ENCODE measurements at regions not wholly inside any gene's neighbourhood (a gene's known extent, or its start where the extent isn't known, plus 50 kb on each side); places are given as distances from the start of the nearest gene placed in this dataset.

GRCh38 chr2:57878866-57879210 lies 167.8 kb upstream of the VRK2 start:
- no peak for TF ChIP-seq POLR2A (IDR thresholded peaks at IDR 0.05)
- TF ChIP-seq CTCF (IDR thresholded peaks at IDR 0.05), result no peak
- H3K27ac ChIP-seq, result no peak overlapping the region
- DNase-seq, result no peak
- H3K4me1 ChIP-seq, result no peaks in the 10 kb centered on the region
- H3K4me3 ChIP-seq, result no peak overlapping the region
- no peaks in the 10 kb centered on the region for H3K9me3 ChIP-seq
- H3K36me3 ChIP-seq, result no peaks in the 10 kb centered on the region
- H3K27me3 ChIP-seq, result no peaks in the 10 kb centered on the region

- Histone ChIP-seq H3K36me3 (no peaks in the 10 kb centered on the region), H3K27me3 (no peaks in the 10 kb centered on the region), H3K4me1 (no peaks in the 10 kb centered on the region), H3K9me3 (no peaks in the 10 kb centered on the region), H3K27ac (no peak overlapping the region), H3K4me3 (no peak overlapping the region)
- TF ChIP-seq POLR2A (IDR thresholded peaks at IDR 0.05), result no peak
- no peak for TF ChIP-seq CTCF (IDR thresholded peaks at IDR 0.05)
- DNase-seq, result no peak
Measured at GRCh38 chr2:57880446-57880845, 166.2 kb upstream of the VRK2 start.

- H3K4me1 ChIP-seq, result no peaks in the 10 kb centered on the region
- no peak for DNase-seq
- no peaks in the 10 kb centered on the region for H3K36me3 ChIP-seq
- H3K27ac ChIP-seq, result no peak overlapping the region
- H3K4me3 ChIP-seq, result no peak overlapping the region
- TF ChIP-seq CTCF (IDR thresholded peaks at IDR 0.05) (no peak), POLR2A (IDR thresholded peaks at IDR 0.05) (no peak)
- H3K27me3 ChIP-seq, result no peaks in the 10 kb centered on the region
- H3K9me3 ChIP-seq, result no peaks in the 10 kb centered on the region
Measured at GRCh38 chr2:57880967-57881366, 165.6 kb upstream of the VRK2 start.

GRCh38 chr2:57881998-57882888 lies 164.4 kb upstream of the VRK2 start:
- Histone ChIP-seq H3K36me3 (no peaks in the 10 kb centered on the region), H3K9me3 (no peaks in the 10 kb centered on the region), H3K4me3 (peak overlapping the region in 1 of 4 donors; percentile 22), H3K4me1 (no peaks in the 10 kb centered on the region), H3K27me3 (no peaks in the 10 kb centered on the region), H3K27ac (peak overlapping the region in 1 of 4 donors; percentile 38)
- TF ChIP-seq CTCF (IDR thresholded peaks at IDR 0.05), result no peak
- no peak for TF ChIP-seq POLR2A (IDR thresholded peaks at IDR 0.05)
- peak in 1 of 3 donors; percentile 60 for DNase-seq

- no peak overlapping the region for H3K27ac ChIP-seq
- peak in 1 of 3 donors; percentile 45 for DNase-seq
- no peaks in the 10 kb centered on the region for H3K36me3 ChIP-seq
- H3K27me3 ChIP-seq, result no peaks in the 10 kb centered on the region
- TF ChIP-seq POLR2A (IDR thresholded peaks at IDR 0.05), result no peak
- no peak for TF ChIP-seq CTCF (IDR thresholded peaks at IDR 0.05)
- peak overlapping the region in 1 of 4 donors; percentile 19 for H3K4me3 ChIP-seq
- no peaks in the 10 kb centered on the region for H3K9me3 ChIP-seq
- no peaks in the 10 kb centered on the region for H3K4me1 ChIP-seq
Measured at GRCh38 chr2:57882895-57883515, 163.6 kb upstream of the VRK2 start.
